Stimulated activated CD4-positive, alpha-beta T cell treated with anti-CD3 and anti-CD28 coated beads, Interleukin-12 subunit alpha, Interleukin-12 subunit beta, amount 100 ng/mL, for 48 hours (primary cell): ENCODE measurements at regions not wholly inside any gene's neighbourhood (a gene's known extent, or its start where the extent isn't known, plus 50 kb on each side); places are given as distances from the start of the nearest gene placed in this dataset.
"Not testable (repeated sequence)": the region's sequence is repeated elsewhere in the genome, so short reads cannot be mapped to it uniquely, and the experiment has no call there.

Source experiments
- DNase-seq, 3 donors: peaks; one replicate each; pipeline ENCODE4 v3.0.0-alpha.2; 2020; ENCODE audit warnings: low read depth in 2 of 3, low spot score in 1 of 3

DNA sequence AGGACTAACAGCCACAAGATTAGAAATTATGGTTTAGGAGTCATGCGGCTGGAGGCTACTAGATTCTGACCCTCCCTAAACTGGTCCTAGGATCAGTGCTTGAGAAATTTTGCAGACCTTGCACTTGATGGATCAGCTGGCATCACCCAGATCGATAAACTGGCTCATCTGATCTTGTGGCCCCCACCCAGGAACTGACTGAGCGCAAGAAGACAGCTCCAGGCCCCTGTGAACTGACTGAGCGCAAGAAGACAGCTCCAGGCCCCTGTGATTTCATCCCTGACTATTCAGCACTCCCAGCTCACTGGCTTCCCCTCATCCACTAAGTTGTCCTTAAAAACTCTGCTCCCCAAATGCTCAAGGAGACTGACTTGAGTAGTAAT lies 67.8 kb downstream of the MRPL36 start:
- DNase-seq, result not testable (repeated sequence)

DNA sequence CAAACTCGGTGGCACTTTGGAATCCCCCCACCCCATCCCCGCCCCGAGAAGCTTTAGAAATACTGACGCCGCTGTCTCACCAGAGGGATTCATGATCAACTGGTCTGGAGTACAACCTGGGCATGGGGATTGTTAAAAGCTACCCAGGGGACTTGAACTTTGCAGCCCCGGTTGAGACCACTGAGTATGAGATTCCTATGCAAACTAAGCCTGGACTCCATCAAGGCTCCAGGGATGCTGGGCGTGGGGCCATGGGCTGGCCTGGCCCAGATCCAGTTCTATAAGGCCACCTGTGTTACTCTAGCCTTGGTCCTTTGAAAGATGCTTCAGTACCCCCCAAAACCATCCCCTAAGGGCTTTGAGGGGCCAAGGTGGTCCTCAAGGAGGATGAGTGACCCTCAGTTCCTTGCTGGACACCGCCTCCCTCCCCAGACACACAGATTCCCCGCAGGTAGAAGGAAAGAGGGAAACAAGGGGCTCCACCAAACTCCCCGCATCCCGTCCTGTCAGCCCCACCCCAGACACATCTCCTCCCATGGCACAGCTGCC lies 68.5 kb downstream of the MRPL36 start:
- no peak for DNase-seq

GRCh38 chr5:1730487-1730847 lies 69.2 kb downstream of the MRPL36 start:
- no peak for DNase-seq

- no peak for DNase-seq
Observed at GRCh38 chr5:1729641-1730486, 69.8 kb downstream of the MRPL36 start.

GRCh38 chr5:1728846-1729245 lies 70.8 kb downstream of the MRPL36 start:
- no peak for DNase-seq

DNA sequence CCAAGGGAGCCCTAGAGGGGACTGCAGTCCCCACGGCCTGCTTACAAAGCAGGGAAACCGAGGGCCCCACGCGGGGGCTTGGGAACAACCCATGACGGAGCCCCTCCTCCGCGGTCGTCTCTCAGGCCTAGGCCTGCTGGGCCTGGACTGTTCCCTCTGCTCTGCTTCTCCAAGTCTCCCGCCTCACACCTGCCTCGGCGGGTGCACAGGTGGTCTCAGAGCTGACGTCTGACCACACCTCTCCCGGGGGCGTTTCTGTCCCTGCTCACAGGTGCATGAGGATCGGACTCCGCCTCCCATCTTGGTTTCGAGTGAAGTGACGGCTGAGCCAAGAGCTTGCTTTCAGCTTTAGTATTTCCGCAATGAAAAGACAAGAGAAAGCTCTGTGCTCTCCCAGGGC lies 72.1 kb downstream of the MRPL36 start:
- no peak for DNase-seq

DNA sequence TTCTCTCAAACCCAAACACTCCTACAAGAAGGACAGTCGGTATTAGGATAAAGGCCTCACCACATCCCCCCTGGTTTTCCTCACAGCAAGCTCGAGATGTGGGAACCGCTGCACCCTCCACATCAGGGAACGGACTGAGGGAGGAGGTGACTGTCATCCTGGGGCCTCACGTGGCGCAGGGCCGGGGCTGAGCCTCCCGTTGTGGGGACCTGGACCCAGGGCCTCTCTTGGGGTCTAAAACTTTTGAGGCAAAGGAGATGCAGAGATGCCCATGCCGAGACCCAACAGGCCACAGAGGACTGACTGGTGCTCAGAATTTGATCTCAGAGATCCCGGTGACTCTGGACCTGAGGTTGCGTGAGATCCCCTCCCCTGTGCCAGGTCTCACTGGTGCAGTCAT lies 72.7 kb downstream of the MRPL36 start:
- DNase-seq, result no peak

DNA sequence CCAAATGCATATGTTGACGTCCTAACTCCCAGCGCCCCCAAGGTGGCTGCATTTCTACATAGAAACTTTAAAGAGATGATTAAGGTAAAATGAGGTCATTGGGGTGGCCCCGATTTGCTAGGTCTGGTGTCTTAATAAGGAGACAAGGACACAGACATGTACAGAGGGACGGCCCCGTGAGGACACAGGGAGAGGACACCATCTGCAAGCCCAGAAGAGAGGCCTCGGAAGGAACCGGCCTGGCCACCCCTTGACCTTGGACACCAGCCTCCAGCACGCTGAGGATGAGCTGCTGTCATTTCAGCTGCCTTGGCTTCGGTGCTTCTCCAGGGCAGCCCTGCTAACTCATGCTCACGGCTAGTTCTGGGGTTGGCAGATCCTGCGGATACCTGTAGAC lies 73.2 kb downstream of the MRPL36 start:
- DNase-seq, result no peak

DNA sequence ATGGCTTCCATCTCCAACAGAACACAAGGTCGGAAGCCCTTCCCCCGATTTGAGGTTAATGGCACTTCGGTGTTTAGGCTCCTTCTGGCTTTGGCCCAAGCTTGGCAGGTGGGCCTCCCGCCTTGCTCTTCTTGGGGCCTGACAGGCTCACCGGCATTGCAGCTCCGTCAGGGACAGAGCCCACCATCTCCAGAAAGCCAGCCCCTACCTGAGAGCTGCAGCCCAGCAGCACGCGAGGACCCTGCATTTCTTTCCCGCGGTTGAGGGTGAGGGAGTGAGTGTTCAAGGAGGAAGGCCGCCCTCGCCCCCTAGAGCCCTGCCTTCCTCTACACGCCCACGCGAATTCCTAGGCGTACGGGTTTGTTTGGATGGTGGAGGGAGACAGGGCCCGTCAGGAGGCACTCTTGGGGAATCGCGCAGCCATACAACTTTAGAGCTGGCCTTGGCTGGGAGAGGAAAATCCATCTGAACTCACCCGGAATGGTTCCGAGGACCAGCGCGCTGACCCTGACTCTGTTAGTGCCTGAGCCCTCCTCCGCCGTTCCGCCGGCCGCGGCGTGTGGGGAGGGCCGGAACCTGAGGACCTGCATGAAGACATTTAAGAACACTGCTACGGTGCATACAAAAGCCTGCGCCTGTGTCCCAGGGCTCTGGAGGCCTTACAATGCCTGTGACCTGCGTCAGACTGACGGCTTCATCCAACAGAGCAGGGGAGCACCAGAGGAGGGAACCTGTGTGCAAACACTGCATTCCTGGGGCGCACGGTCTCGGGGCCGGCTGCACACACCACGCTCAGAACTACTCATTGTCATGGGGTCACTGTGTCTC lies 73.8 kb downstream of the MRPL36 start:
- no peak for DNase-seq

DNA sequence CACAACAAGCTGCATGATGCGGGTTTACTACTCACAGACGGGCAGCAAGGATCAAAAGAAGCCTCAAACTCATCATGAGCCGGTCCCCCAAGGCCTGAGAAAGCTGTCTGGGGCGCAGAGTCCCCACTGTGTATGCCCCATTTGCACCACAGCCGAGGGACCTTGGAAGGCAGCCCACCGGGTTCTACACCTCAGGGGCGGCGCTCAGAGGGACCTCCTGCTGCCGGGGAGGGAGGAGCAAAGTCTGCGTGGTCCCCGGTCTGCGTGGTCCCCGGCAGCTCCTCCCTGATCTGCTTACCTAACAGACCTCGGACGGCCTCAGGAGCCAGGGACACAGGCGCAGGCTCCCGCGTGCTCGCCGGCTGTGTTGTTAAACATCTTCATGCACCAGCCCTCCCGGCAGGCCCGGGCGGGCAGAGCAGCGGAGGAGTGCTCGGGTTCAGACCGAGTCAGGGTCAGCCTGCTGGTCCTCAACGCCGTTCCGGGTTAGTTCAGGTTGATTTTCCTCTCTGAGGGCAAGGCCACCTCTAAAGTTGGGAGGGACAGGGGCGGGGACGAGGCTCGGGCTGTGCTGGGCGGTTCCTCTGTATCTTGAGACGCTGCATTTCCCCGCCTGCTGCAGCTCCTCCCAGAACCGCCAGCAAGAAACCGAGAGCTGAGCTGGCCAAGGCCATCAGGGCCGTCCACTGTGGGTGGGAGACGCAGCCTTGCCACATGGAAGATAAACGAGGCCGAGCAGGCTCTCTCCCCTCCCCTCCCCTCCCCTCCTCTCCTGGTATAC lies 74.6 kb downstream of the MRPL36 start:
- no peak for DNase-seq

DNA sequence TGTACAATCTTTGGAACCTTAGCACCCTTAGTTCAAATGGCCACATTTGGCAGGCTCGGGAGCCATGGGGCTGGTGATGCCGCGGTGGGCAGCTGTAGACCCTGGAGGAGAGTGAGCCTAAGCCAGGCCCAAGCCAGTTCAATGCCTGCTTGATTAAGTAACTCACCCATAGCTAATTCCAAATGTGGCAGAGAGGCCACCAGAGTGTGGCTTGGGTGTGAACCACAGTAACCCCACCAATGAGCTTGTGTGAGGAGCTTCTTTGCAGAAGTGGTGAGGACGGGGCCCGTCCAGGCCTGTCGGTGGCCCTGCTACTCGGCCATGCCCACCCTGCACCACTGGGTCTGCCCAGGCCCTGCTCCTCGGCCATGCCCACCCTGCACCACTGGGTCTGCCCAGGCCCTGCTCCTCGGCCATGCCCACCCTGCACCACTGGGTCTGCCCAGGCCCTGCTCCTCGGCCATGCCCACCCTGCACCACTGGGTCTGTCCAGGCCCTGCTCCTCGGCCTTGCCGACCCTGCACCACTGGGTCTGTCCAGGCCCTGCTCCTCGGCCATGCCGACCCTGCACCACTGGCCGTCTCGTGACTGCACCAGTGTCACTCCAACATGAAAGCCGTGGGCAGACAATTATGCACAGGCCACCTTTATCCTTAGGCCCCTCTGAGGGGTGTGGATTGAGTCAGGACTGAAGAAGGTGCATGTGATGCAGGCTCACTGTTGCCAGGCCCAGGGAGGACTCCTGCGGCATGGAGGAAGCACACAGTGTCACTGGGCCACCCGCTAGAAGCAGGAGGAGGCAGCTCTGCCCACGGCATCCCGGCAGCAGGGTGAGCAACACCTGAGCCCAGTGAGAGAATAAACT lies 75.4 kb downstream of the MRPL36 start:
- DNase-seq, result no peak

- no peak for DNase-seq
Observed at GRCh38 chr5:1723476-1723875, 76.2 kb downstream of the MRPL36 start.

- DNase-seq, result no peak
Observed at GRCh38 chr5:1722877-1723276, 76.8 kb downstream of the MRPL36 start.

GRCh38 chr5:1720396-1721110 lies 79.1 kb downstream of the MRPL36 start:
- DNase-seq, result no peak

DNA sequence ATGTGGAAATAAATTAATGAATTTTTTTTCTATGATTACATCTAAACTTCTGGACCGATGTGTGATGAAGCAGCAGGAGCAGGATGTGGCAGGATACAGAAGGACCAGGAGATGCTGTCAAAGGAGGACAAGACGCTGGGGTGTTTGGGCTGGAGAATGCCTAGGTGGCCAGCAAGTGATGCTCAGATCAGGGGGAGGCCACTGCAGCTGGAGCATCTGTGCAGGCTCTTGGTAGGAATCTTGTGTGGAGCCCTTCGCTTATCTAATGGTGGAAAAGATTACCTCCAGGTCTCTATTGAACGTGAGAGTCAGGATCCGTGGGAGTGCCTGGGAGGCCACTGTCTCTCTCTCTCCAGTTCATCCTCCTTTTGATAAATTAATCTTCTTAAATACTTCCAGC lies 79.8 kb downstream of the MRPL36 start:
- no peak for DNase-seq

DNA sequence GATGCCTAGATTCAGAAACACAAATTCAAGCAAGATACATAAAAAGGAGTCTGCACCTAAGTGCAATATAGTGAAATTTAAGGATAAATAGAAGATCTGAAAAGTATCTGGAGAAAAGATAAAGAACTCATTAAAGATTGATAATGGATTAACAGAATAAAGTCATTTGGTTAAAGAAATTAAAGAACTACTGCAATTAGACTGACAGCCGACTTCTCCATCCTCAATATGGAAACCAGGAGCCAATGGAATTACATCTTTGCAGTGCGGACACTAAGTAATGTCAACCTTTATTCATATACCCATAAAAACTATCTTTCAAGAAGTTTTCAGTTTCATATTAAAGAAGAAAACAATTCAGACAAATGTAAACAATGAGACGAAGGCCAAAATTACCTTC lies 81.0 kb downstream of the MRPL36 start:
- DNase-seq, result no peak

DNA sequence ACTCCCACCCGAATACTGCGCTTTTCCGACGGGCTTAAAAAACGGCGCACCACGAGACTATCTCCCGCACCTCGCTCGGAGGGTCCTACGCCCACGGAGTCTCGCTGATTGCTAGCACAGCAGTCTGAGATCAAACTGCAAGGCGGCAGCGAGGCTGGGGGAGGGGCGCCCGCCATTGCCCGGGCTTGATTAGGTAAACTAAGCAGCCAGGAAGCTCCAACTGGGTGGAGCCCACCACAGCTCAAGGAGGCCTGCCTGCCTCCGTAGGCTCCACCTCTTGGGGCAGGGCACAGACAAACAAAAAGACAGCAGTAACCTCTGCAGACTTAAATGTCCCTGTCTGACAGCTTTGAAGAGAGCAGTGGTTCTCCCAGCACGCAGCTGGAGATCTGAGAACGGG lies 89.5 kb downstream of the MRPL36 start:
- DNase-seq, result not testable (repeated sequence)

DNA sequence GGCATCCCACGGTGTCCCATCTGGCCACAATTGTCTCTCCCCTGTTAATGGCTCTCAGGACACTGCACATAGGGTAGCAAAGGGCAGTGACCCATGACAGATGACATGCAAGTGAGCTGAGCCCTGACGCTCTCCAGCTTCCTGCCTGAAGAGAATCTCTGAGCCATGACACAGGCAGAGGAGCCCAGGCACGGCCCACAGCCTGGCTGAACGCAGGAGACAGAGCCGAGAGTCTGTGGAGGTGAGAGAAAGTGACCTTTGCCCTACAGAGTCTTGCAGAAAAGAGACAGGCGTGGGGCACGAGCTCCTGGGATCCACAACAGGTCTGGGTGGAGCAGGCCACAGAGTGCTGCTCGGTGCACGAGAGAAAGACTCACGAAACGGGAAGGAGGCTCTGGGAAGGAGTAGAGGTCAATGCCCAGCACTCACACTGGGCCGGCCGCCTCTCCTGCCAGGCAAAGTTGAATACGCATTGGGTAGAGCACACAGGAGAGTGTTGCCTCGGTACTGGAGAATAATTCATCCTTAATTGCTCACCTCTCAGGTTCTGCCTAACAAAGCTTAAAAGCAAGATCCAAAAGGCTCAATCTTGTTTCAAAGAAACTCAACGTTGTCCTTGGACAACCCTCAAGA lies 90.3 kb downstream of the MRPL36 start:
- DNase-seq, result no peak

DNA sequence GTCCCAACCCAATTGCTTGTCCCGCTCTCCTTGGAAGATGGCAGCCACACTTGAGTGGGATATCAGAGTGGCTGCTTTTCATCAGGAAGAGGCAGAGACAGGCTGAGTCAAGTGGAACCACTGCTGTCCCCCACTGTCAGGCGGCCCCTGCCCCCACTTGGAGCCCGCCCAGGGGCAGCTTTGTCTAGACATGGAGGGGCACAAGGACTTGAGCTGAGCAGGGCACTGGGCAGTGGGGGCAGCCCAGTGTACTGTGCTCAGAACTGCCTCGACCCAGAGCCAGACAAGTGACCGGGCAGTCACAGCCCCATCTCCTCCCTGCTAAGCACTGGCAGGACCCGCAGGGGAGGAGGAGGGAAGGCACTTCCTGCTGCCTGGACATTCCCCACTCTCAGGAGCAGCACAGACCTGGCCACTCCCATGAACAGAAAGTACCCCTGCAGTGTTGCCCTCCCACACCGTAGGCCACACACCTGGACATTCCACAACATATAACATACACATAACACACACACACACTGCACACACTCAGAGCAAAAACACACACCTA lies 91.0 kb downstream of the MRPL36 start:
- no peak for DNase-seq
